ENCODE measurements at regions not wholly inside any gene's neighbourhood (a gene's known extent, or its start where the extent isn't known, plus 50 kb on each side); places are given as distances from the start of the nearest gene placed in this dataset.

DNA sequence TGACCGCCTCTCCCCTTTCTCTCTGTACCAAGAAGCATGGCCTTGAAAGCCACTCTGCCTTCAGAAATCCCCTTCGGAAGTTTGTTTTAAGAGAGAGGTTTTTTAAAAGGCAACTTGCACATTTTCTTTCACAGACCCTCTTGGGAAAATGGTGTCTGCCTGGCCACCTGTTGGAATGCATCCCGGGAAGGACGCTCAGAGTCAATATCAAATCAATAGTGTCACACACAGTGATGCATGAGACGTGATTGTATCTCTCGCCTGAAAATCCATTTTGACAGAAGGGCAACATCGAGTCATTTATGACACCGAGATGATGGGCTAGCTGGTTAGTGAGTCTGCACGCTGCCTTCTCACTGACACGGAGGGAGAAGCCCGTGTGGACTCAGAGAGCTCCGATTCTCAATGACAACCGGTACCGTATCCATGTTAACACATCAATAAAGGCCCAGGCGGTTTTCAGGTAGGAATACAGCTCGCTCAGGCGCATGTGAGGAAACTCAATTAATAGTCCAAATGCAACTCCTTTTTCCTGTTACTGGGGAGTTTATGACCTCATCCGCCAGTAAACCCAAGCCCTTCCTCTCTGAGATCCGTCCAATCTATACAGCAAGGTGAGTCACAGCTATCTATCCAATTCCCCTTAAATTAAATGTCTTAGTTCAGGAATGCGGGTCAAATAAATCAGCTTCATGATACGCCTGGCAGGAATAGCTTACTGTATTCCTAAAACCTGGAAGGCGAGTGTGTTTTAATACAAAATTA, 621.5 kb upstream of the MKI67 start:
- DNase-seq (ENCODE audit: low read depth), result no peak
- H3K4me3 ChIP-seq (ENCODE audit: low read depth, low read length), result no peak overlapping the region
- TF ChIP-seq, protein P1, sequence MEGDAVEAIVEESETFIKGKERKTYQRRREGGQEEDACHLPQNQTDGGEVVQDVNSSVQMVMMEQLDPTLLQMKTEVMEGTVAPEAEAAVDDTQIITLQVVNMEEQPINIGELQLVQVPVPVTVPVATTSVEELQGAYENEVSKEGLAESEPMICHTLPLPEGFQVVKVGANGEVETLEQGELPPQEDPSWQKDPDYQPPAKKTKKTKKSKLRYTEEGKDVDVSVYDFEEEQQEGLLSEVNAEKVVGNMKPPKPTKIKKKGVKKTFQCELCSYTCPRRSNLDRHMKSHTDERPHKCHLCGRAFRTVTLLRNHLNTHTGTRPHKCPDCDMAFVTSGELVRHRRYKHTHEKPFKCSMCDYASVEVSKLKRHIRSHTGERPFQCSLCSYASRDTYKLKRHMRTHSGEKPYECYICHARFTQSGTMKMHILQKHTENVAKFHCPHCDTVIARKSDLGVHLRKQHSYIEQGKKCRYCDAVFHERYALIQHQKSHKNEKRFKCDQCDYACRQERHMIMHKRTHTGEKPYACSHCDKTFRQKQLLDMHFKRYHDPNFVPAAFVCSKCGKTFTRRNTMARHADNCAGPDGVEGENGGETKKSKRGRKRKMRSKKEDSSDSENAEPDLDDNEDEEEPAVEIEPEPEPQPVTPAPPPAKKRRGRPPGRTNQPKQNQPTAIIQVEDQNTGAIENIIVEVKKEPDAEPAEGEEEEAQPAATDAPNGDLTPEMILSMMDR (IDR thresholded peaks at IDR 0.05; ENCODE audit: insufficient read depth, low read depth, low read length, missing control alignments), result no peak

- H3K4me3 ChIP-seq (ENCODE audit: low read depth, low read length), result no peak overlapping the region
- no peak for DNase-seq (ENCODE audit: low read depth)
- TF ChIP-seq, protein P1 (IDR thresholded peaks at IDR 0.05; ENCODE audit: insufficient read depth, low read depth, low read length, missing control alignments), result no peak
These were observed 625.1 kb upstream of the MKI67 start for GRCh38 chr10:128751284-128751683.

GRCh38 chr10:128751851-128752250, 625.6 kb upstream of the MKI67 start:
- DNase-seq (ENCODE audit: low read depth), result no peak
- TF ChIP-seq, protein P1 (IDR thresholded peaks at IDR 0.05; ENCODE audit: insufficient read depth, low read depth, low read length, missing control alignments), result no peak
- H3K4me3 ChIP-seq (ENCODE audit: low read depth, low read length), result no peak overlapping the region

- DNase-seq (ENCODE audit: low read depth), result no peak
- TF ChIP-seq, protein P1 (IDR thresholded peaks at IDR 0.05; ENCODE audit: insufficient read depth, low read depth, low read length, missing control alignments), result no peak
- H3K4me3 ChIP-seq (ENCODE audit: low read depth, low read length), result no peak overlapping the region
These were observed 633.0 kb upstream of the MKI67 start for GRCh38 chr10:128759174-128759573.

DNA sequence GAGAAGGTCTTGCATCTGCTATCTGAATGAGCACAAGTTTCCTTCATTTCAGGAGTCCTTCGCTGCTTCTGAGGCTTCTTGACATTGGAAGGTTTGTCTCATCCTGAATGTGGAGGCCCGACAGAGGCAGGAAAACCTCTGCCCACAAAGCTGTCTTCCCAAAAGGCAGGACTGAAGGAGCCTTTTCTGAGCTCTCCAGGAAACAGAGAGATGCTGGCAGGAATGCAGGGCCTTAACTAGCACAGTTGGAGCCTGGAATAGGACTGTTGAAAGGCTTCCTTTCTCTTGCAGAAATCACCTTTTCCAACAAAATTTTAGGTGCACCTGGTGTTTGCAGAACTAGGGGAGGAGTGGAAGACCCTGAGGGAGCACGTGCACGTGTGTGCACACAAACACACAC, 637.4 kb upstream of the MKI67 start:
- no peak for DNase-seq (ENCODE audit: low read depth)
- H3K4me3 ChIP-seq (ENCODE audit: low read depth, low read length), result no peak overlapping the region
- TF ChIP-seq, protein P1 (IDR thresholded peaks at IDR 0.05; ENCODE audit: insufficient read depth, low read depth, low read length, missing control alignments), result no peak

- H3K4me3 ChIP-seq (ENCODE audit: low read depth, low read length), result no peak overlapping the region
- DNase-seq (ENCODE audit: low read depth), result no peak
- TF ChIP-seq, protein P1 (IDR thresholded peaks at IDR 0.05; ENCODE audit: insufficient read depth, low read depth, low read length, missing control alignments), result no peak
These were observed 638.0 kb upstream of the MKI67 start for GRCh38 chr10:128764190-128764589.

DNA sequence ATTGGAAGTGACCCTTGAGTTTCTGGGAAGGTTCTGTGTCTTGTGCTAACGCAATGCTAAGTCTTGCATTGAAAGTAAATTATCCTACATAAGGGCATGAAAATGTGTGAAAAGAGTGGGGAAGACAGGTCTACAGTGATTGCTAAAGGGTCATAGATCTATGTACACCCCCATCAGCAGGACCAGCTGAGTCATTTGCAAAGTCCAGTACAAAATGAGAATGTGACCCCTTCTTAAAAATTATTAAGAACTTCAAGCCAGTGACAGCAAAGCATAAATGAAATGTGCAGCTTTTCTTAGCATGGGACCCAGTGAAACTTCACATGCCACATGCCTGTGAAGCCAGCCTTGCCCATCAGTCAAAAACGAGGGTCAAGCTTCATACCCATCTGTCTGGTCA, 640.7 kb upstream of the MKI67 start:
- no peak overlapping the region for H3K4me3 ChIP-seq (ENCODE audit: low read depth, low read length)
- no peak for DNase-seq (ENCODE audit: low read depth)
- TF ChIP-seq, protein P1 (IDR thresholded peaks at IDR 0.05; ENCODE audit: insufficient read depth, low read depth, low read length, missing control alignments), result no peak

Data from GM12865 (cell line).